ENCODE measurements at regions not wholly inside any gene's neighbourhood (a gene's known extent, or its start where the extent isn't known, plus 50 kb on each side); places are given as distances from the start of the nearest gene placed in this dataset.

DNA sequence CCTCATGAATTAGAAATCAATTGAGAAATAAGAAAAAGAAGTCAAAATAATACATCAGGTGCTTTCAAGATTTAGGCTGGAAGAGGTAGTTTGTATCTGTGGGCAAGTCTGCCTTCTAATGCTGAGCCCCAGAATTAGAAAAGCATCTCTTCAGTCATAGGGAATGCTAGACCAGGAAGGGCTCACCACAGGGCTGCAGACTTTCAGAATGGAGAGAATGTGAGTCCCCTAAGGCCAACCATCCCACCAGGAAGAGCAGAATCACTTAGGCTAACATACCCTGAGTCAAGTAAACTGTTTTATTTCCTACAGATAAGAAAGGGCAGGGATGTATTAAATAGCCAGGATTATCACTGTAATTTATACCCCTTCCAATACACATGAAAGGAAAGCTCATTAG is 510.2 kb downstream of the RNF144B start:
- TF ChIP-seq GATA2 (IDR thresholded peaks at IDR 0.05; ENCODE audit: low read depth, low read length) (no peak), GATA3 (IDR thresholded peaks at IDR 0.05; ENCODE audit: low read depth, low read length) (no peak)
